Astrocyte of the cerebellum (primary cell): ENCODE measurements at regions not wholly inside any gene's neighbourhood (a gene's known extent, or its start where the extent isn't known, plus 50 kb on each side); places are given as distances from the start of the nearest gene placed in this dataset.

Experiments used
- DNase-seq: peaks from one replicate; pipeline ENCODE4 v3.0.0-alpha.2; 2011; ENCODE audit warnings: low read depth
- H3K4me3 ChIP-seq: 2 replicates; pipeline ENCODE4 v1.5.1; 2011; ENCODE audit warnings: mild to moderate bottlenecking, low read depth, low read length, moderate library complexity
- in situ Hi-C: cut with HindIII; loops from 2 replicates; pipeline ENCODE4 v1.10.0; 2017; ENCODE audit warnings: low sequenced_read_pairs
- TF ChIP-seq, protein P1 (sequence below): IDR thresholded peaks from 2 replicates; pipeline ENCODE4 v1.5.1; 2012; ENCODE audit warnings: low read length, low read depth, moderate library complexity, mild to moderate bottlenecking; ENCODE audit errors: missing control alignments

DNA sequence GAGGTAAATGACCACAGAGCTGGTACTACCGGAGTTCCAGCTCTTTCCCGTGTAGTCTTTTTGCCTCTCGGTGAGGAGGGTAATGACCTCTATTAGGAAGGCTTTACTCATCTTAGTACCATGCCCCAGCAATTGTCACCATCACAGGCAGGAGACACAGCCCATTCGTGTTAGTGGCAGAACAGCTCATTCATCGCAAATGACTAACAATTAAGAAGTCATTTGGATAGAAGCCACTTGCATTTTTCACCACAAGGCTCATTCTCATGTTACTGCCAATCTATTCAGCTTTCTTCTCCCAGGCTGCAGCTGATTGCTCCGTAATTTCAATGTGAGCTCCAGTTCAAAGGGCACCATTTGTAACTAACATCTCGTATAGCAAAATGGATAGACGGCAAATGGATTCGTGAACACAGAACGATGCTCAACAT, 718.8 kb upstream of the TMEM132C start:
- H3K4me3 ChIP-seq, result no peak overlapping the region
- in situ Hi-C loops, result no loop called here

GRCh38 chr12:127550271-127550670, 716.7 kb upstream of the TMEM132C start:
- in situ Hi-C loops, result no loop called here
- TF ChIP-seq, protein P1, sequence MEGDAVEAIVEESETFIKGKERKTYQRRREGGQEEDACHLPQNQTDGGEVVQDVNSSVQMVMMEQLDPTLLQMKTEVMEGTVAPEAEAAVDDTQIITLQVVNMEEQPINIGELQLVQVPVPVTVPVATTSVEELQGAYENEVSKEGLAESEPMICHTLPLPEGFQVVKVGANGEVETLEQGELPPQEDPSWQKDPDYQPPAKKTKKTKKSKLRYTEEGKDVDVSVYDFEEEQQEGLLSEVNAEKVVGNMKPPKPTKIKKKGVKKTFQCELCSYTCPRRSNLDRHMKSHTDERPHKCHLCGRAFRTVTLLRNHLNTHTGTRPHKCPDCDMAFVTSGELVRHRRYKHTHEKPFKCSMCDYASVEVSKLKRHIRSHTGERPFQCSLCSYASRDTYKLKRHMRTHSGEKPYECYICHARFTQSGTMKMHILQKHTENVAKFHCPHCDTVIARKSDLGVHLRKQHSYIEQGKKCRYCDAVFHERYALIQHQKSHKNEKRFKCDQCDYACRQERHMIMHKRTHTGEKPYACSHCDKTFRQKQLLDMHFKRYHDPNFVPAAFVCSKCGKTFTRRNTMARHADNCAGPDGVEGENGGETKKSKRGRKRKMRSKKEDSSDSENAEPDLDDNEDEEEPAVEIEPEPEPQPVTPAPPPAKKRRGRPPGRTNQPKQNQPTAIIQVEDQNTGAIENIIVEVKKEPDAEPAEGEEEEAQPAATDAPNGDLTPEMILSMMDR, result no peak
- H3K4me3 ChIP-seq, result no peak overlapping the region
- peak; percentile 24 for DNase-seq

More for the DNA sequence above, 718.8 kb upstream of the TMEM132C start:
- peak; percentile 28 for DNase-seq
- TF ChIP-seq, protein P1, result no peak

- TF ChIP-seq, protein P1, result no peak
- in situ Hi-C loops, result no loop called here
- no peak overlapping the region for H3K4me3 ChIP-seq
- DNase-seq, result no peak
These were observed 714.1 kb upstream of the TMEM132C start for GRCh38 chr12:127552838-127553237.

DNA sequence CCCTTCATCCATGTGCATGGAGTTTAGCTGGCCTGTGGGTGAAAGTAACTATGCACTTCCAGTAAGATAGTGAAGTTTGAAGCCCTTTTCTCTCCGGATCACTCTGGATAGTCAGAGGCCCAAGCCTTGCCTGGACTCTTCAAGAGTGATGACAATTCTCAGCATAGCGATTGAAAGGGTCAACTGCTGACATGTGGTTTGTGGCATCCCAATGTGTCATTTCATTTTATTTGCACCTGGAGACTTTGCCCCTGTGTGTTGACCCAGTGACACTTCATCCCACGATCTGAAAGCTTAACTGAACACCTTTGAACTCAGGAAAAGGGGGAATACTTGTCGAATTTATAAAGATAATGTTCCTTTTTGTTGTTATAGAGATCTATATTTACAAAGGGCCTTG, 711.9 kb upstream of the TMEM132C start:
- in situ Hi-C loops, result no loop called here
- no peak overlapping the region for H3K4me3 ChIP-seq
- TF ChIP-seq, protein P1, result no peak
- no peak for DNase-seq

GRCh38 chr12:127556231-127556886, 710.6 kb upstream of the TMEM132C start:
- TF ChIP-seq, protein P1, result no peak
- DNase-seq, result no peak
- no peak overlapping the region for H3K4me3 ChIP-seq
- in situ Hi-C loops, result no loop called here

- in situ Hi-C loops, result no loop called here
- no peak overlapping the region for H3K4me3 ChIP-seq
- no peak for DNase-seq
- TF ChIP-seq, protein P1, result no peak
These were observed 708.6 kb upstream of the TMEM132C start for GRCh38 chr12:127558361-127558760.
